EL (cell line): ENCODE measurements at regions not wholly inside any gene's neighbourhood (a gene's known extent, or its start where the extent isn't known, plus 50 kb on each side); places are given as distances from the start of the nearest gene placed in this dataset.

Experiments used
- DNase-seq: peaks from one replicate; pipeline ENCODE4 v3.0.0-alpha.2; 2016

DNA sequence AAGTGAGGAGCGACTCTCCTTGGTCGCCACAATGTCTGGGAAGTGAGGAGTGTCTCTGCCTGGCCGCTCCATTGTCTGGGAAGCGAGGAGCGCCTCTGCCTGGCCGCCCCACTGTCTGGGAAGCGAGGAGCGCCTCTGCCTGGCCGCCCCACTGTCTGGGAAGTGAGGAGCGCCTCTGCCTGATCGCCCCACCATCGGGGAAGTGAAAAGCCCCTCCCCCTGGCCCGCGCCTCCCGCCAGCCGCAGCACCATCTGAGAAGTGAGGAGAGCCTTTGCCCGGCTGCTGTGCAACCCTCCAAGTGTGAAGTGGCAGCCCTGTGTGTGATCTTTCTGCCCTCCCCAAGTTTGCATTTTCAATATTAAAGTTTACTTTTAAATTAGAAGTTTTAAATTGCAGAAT is 95.0 kb upstream of the PPP2R5A start:
- no peak for DNase-seq

DNA sequence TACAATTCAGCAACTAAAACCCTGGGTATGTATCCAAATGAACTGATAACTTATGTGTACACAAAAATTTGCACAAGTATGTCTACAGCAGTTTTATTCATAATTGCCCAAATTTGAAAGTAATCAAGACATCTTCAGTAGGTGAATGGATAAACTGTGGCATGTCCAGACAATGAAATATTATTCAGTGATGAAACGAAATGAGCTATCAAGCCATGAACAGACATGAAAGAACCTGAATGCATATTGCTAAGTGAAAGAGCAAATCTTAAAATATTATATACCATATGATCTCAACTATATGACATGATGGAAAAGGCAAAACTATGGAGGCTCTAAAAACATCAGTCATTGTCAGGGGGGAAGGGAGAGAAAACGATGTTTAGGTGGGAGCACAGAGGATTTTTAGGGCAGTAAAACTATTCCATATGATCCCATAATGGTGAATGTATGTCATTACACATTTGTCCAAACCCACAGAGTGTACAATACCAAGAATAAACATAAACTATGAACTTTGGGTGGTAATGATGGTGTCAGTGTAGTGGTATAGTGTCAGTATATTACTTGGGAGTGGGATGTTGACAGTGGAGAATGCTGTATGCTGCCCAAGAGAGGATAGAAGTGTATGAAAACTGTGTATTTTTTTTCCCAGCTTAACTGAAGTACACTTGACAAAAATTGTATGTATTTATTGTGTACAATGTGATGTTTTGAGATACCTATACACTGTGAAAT is 92.8 kb upstream of the PPP2R5A start:
- no peak for DNase-seq

DNA sequence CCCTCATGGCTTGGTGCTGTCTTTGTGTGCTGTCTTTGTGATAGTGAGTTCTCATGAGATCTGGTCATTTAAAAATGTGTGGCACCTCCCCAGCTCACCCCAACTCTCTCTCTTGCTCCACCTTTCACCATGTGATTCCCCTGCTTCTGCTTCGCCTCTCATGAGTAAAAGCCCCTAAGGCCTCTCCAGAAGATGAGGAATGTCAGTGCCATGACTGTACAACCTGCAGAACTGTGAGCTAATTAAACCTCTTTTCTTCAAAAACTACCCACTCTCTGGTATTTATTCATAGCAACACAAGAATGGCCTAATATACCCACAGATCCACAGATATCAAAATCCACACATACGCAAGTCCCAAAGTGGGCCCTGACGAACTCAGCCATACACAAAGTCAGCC is 88.9 kb upstream of the PPP2R5A start:
- no peak for DNase-seq

DNA sequence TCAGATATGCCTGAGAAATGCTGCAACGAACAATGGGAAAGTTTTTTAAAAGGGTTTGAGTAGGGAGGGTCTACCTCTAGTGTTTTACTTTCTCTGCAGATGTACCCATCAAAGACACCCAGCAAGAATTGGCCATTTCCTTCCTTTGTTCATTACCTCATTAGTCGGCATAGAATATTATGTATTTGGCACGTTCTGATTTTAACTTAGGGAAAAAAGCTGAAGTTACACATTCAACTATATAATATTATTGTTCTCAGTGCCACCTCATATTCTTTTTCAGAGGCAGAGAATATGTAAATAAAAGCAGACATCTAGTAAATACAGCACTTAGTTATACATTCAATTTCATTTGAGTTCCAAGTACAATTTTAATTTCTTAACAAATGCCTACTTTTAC is 83.7 kb upstream of the PPP2R5A start:
- no peak for DNase-seq

DNA sequence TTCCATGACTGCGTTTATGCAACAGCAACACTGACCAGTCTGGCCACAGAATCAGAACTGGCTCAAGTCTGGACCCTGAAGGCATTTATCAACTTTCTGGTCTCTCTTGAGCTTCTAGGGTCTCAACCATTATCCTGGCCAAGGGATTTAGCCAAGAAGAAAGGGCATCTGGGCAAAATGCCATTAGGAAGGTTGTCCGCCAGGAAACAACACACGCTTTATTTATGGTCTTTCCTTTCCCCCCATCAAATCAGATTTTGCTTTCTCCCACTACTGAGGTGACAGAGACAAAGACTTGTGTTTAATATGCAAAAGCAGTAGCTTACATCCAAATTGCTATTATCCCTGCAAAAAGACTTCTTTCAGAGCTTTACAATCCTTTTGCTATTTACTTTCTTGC is 81.6 kb upstream of the PPP2R5A start:
- DNase-seq = no peak

DNA sequence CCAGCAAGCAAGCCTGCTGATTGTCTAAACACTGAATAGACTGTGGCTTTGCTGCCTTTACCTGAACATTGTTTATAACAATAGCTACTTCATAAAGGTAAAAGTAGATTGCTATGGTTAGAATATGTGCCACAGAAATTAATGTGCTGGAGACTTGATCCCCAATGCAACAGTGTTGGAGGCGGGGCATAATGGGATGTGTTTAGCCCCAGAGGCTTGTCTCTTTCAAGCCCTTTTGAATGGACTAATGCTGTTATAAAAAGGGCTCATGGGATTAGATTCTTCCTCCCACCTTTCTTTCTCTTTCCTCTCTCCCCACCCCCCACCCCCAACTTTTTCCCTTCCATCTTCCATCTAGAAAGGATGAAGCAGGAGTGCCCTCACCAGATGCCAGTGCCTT is 80.2 kb upstream of the PPP2R5A start:
- no peak for DNase-seq

DNA sequence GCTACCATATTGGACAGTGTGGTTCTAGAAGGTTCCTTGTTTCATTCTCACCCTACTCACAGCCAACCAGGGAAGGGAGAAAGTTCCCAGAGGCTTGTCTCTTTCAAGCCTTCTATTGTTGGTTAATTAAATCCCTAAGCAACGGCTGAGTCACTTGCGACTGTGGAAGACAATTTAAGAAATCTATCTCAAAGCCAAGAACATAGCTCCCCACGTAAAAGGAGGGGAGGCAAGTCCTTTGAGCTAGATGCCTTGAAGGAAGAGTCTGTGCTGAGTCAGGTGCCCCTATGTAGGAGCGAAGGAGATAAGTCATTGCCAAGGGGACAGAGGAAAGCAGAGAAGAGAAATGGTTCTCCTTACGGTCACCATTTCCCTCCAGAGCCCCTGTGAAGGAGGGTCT is 79.4 kb upstream of the PPP2R5A start:
- DNase-seq = no peak

DNA sequence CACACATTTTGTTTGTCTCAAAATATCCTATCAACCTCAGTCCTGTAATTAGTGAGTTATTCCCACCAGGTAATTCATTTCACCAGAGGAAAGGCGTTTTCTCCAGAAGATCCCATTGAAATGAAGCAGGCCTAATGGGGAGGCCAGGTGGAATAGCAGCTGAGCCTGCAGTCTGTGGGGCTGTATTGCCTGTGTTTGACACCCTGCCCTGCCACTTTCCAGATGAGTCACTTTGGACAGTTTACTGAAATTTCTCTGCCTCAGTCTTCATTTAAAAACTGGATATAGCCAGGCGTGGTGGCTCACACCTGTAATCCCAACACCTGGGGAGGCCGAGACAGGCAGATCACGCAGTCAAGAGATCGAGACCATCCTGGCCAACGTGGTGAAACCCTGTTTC is 78.1 kb upstream of the PPP2R5A start:
- DNase-seq = no peak

DNA sequence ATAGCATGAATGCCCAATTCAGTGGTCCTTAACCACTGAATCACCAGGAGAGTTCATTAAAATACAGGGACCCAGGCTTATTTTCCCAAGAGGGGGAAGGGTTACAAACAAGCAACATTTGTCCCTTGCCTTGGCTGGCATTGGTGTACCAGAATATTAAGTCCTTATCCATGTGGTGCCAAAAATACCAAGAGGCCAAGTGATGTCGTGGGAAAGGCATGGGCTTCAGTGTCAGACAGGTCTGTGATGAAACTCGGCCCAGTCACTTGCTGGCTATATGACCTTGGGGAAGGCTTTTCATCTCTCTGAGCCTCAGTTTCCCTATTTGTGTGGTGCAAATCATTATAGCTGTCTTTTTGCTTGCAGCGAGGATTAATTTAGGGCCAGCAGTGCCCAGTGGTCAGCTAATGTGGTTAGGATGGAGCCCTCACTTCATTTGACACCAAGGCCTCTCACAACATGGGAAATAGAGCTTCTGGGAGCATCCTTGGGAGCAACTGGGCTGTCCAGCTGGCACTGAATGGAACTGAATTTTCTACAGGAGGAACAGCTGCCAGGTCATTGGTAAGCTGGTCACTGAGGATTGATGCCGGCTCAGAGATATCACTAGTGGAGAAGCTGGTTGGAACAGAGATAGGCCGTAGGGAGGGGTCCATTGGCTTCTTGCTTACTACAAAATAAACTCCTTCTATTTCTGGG is 77.2 kb upstream of the PPP2R5A start:
- peak; percentile 29 for DNase-seq

DNA sequence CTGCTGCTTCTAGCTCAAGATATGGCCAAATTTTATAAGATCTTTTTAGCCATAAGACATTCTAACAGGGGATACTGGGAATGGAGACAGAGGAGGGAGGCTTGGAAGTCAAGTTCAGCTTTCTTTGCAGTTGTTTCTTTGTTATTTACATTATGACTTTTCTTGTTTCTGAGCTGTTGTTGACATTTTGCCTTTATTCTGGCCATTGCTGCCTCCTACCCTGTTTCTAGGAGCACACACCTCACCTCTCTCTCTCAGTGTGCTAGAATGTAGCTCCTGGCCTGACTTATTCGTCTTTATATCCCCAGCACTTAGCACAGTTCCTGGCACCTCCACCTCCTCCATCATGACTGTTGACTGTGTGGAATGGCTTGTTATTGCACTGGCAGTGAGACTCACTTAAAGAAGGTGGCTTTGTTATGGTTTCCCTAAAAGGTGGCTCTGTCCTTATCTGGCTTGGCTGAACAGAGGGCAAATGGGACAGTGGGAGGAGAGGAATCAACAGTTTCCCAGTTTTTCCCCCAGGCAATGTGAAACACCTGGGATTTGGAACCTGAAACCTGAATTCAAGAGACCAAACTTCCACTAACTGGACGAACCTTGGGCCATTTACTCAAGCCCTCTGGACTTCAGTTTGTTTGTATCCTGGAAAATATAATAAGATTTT is 76.1 kb upstream of the PPP2R5A start:
- no peak for DNase-seq

DNA sequence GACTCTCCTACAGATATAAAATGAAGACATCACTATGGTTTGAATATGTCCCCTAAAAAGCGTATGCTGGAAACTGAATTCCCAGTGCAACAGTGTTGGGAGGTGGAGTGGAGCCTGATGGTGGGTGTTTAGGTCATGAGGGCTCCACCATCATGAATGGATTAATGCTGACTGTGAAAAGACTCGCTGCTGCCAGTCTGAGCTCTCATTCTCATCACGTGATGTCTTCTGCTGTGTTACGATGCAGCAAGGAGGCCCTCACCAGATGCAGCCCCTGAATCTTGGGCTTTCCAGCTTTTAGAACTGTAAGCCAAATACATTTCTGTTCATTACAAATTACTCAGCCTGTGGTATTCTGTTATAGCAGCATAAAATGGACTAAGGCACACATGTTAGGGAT is 73.8 kb upstream of the PPP2R5A start:
- DNase-seq = no peak

DNA sequence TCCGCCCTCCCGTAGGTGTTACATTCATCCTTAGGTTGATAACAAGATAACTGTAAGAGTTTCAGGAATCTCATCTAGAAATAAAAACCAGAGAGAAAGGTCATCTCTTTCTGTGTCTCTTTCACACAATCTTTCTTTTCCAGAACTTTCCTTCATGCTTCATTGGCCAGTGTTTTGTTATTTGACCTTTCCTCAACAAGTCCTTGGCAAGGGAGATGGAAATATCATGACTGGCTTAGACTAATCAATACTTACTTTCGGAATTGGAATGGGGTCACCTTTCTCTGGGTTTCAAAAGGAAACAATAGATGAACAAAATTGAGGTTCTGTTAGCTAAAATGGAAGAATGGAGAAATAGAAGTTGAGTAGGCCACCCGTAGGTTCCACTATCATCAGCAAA is 72.9 kb upstream of the PPP2R5A start:
- no peak for DNase-seq

DNA sequence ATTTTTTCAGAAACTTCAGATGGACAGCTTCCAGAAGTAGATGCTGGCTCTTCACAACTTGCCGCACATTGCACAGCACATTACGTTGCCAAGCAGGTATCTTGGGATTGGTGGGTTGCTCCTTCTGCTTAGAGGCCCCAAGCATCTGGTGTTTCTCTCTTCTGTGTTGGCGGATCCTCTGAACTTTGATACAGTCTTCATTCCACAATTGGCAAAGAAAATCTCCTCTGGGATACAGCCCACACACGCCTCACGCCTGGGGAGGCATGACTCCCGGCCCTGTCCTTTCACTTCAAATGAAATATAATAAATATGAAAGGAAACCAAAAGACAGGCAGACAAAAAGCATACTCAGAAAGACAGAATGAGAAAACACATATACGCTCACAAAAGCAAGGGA is 72.3 kb upstream of the PPP2R5A start:
- no peak for DNase-seq

DNA sequence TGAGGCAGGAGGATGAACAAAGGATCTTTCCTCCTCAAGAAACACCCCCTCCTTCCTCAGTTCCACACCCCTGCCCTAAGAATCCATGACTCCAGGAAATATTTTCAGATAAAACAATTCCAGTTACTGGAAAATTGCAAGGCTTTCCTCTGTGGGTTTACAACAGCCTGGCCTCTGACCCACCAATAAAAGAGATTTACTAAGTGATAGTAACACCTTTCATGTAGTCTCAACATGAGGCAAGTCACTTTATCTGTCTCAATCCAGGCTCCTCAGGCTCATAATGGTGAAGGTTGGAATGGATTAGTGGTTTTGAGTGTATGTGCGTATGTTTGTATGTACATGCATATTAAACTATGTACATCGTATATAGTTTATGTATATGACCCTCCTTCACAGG is 71.4 kb upstream of the PPP2R5A start:
- DNase-seq = no peak

DNA sequence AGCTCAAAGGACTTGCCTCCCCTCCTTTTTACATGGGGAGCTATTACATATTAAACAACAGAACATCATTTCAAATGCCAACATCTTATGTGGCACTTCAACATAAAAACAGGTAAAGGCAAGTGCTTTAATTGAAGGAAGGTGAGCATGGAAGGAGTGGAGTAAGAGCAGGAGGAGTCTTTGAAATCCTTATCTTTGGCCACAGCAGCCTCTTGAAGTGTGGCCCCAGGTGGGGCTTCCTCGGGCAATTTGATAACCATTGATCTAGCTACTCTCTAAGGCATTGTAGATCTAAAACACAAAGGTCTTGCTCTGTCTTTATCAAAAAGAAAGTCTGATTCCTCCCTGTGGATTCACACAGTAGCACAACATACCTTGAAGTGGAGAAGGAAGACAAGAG is 70.9 kb upstream of the PPP2R5A start:
- no peak for DNase-seq

DNA sequence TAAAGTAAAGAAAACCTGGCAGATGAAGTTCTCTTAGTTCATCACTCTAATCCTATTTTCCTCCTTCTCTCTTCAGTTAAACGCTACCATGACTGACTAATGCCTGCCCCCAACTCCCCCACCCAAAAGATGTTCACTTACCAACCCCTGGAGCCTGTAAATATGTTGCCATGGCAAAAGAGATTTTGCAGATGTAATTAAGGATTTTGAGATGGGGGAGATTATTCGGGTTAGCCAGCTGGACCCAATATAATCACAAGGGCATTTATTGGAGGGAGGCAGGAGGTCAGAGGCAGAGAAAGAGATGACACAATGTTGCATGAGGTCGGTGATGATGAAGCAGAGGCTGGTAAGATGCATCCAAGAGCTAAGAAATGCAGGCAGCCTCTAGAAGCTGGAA is 69.3 kb upstream of the PPP2R5A start:
- no peak for DNase-seq

DNA sequence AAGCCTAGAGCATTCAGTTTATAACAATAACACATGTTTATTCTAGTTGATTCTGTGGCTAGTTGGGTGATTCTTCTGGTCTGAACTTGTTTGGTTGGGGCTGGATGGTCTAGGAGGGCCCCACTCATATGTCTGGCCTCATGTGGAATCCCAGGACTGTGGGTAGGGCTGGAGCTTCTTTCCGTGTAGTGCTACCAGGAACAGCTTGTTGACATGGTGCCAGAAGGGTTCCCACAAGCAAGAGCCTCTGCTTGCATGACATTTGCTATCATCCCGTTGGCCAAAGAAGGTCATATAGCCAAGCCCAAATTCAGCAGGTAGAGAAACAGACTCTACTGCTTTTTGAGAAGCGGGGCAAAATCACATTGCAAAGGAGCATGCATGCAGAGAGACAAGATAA is 67.6 kb upstream of the PPP2R5A start:
- no peak for DNase-seq

DNA sequence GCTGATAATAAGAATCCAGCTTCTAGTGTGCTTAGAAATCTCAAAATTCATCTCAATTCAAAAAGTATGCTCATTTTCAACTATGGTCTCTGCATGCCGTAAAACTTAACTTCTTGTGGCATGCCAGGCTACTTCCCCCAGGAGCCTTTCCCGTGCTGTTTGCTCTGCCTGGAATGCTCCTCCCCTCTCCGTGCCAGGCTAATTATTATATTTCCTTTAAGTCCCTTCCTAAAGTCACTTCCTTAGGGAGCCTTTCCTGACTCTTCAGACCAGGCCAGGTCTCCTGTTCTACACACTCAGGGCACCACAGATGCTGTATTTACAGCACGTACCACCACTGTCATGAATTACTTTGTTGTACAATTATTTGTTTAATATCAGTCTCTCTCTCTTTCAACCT is 67.1 kb upstream of the PPP2R5A start:
- DNase-seq = no peak

DNA sequence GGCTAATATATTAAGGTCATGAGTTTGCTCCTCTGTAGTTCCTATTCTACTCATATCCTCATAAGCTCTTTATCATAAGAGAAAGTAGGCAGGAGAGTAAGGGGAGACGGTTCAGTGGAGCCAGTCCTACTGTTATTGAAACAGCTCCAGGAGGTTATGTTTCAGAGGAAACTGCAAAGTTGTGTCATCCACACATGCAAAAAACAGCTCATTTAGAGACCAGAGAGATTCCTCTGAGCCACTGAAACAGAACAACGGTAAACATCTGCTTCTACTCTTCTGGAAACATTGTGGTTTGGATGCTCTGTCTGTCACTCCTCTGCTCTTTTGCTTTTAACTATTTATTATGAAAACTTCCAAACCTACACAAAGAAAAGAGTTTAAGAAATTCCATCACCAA is 66.3 kb upstream of the PPP2R5A start:
- peak; percentile 60 for DNase-seq

DNA sequence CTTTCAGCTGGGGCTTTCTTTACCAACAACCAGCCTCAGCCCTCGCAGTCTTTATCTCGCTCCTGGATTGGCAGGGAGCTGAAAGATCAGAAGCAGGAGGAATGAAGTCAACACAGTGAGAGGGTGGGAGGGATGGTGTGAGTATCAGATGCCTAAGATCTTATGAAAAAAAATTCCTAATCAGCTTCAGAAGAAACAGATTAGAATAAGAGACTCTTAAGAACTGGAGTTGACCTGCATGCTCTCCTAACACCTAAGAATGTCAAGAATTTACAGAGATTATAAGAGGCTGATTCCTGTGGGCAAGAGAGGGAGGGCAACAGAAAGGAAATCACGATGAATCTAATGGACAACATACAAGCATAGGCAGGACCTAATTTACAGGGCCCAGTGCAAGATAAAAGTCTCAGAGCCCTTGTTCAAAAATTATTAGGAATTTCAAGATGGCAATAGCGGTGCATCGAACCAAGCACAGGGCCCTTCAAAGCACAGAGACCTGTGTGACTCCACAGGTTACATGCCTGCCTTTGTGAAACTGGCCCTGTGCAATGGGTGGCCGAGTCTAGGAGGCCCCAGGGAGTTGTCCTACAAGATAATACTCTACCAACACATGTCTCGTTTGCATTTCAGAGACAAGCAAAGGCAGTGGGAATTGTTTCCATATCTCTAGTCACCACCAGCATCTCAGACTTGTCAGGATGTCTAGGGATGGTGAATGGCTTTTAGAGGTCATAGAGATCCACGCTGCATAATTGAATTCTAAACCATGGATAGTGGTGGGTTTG is 65.3 kb upstream of the PPP2R5A start:
- DNase-seq = peak; percentile 60

DNA sequence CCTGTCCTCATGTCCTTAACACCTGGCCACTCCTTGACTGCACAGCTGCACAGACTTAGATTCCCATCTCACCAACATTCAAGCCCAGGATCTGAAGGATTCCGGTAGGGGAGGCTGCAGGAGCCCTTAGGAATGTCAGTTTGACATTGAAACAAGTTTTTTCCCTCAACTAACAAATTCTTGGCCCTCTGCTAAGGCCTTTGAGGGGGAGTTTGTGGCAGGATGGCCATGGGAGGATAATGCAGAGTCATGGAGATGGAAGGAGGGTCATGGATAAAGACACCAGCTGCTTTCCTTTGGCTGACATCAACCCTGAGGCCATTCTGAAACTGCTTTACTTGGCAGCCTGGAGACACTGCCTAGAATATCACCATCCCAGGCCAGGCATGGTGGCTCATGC is 63.4 kb upstream of the PPP2R5A start:
- peak; percentile 15 for DNase-seq

DNA sequence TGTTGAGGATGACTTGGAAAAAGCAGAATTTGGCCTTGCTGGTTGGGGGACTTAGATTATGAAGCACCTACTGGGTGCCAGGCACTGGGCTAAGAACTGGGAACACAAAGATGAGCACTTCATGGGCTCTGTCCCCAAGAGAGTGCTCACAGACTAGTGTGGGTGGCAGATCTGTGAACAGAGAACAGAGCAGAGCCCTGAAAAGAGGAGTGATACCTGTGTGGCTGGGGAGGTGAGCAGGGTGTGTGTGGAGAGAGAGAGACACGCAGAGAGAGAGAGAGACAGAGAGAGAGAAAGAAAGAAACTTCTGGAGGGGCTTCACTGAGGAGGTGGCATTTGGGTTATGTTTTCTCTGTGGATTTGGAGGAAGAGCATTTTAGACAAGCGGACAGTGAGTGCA is 61.1 kb upstream of the PPP2R5A start:
- DNase-seq = no peak

DNA sequence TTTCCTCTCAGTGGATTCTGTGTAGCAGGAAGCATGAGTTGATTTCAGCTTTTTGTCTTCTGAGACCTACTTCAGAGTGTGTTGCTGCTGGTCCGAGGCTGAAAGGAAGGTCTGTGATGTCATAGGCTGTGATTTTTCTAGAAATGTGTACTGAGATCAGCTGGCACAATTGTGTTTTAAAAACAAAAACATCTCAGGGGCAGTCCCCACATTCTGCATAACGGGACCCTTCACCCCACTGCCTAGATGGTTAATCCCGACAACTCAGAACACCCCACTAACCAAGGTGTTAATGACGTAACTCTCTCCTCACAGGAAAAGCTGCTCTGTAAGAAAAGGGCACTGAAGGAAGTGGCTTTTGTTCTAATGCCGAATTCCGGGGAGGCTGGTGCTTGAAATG is 59.8 kb upstream of the PPP2R5A start:
- DNase-seq = no peak

DNA sequence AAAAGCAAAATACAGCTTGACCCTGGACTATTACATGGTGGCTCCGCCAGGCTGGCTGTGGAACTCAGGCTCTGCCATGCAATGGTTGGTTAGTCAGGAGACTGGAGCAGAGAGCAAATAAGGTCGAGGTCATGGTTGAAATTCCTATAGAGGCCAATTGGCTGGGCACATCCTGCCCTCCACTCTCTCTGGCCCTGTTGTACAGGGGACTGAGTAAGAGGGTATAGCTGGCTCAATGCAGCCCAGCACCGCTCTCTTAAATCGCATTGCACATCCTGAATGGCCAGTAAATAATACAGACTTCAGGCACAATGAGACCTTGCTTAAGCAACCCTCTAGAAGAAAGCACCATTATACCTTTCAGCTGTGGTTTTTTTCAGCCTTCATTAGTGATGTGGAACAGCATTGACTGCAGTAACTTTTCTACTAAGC is 59.3 kb upstream of the PPP2R5A start:
- no peak for DNase-seq
